K562 (cell line): ENCODE measurements at regions not wholly inside any gene's neighbourhood (a gene's known extent, or its start where the extent isn't known, plus 50 kb on each side); places are given as distances from the start of the nearest gene placed in this dataset.
A peak's percentile ranks its signal among the peaks of the same experiment; 100 is the strongest.

Experiments
- ATAC-seq: fragments of 200-7000 bp; cut with Tn5 transposase; 3 replicates; pipeline ENCODE4 v1.9.1; 2020; ENCODE audit warnings: moderate library complexity
- BruUV-seq: library from RNA; stranded (reverse); fragments of 400-500 nt; replicated peaks from 2 replicates; lab custom pipeline; 2021; lab: Mats Ljungman, UMichigan
- CTCF ChIA-PET: fragments of 300-600 bp; formaldehyde crosslinking; extraction: SDS; loops from one replicate; lab custom pipeline; 2021; ENCODE audit warnings: low intra/inter-chr PET ratio; lab: Yijun Ruan, JAX
- POLR2A ChIA-PET: fragments of 300-600, 350-650 bp; sonication (Branson Sonifier 250); formaldehyde crosslinking; extraction: SDS; loops from one replicate; lab custom pipeline; 2021; ENCODE audit warnings: antibody characterized with exemption, inconsistent platforms; lab: Yijun Ruan, JAX
- DNase-seq, 4 experiments: peaks; one replicate each; pipeline versions ENCODE4 v3.0.0 to v3.0.0-alpha.2; 2011 to 2018; ENCODE audit warnings: low spot score in 3 of 4, mixed read lengths in 3 of 4; ENCODE audit errors: extremely low read depth in 1 of 4
- FAIRE-seq: peaks from 2 replicates; lab custom pipeline; 2011; peaks lifted over from hg19 to GRCh38; lab: Jason Lieb, UNC
- H2AFZ ChIP-seq: 2 replicates; pipeline ENCODE4 v1.6.0; 2011; ENCODE audit warnings: low read depth, low read length, control low read depth, inconsistent platforms
- H3K27ac ChIP-seq: fragments of 200-600 bp; 3 replicates; pipeline ENCODE4 v1.8.0; 2011; ENCODE audit warnings: low read depth, mild to moderate bottlenecking, control low read depth, inconsistent platforms, low read length, moderate library complexity, mixed read lengths; ENCODE audit errors: extremely low read depth
- H3K27me3 ChIP-seq, 2 experiments: fragments of 300-600 bp in 1 of 2; 2 replicates in 1 of 2; 3 replicates in 1 of 2; pipeline versions ENCODE4 v1.6.0 to v1.8.0; 2011; ENCODE audit warnings: inconsistent platforms in 2 of 2, low read length in 2 of 2, mild to moderate bottlenecking in 1 of 2, mixed read lengths in 1 of 2, moderate library complexity in 1 of 2; ENCODE audit not compliant: control insufficient read depth in 2 of 2, insufficient read depth in 2 of 2
- H3K36me3 ChIP-seq: fragments of 300-600 bp; 3 replicates; pipeline ENCODE4 v1.8.0; 2011; ENCODE audit warnings: mild to moderate bottlenecking, low read length, inconsistent platforms; ENCODE audit not compliant: control insufficient read depth, insufficient read depth
- H3K4me1 ChIP-seq, 2 experiments: fragments of 200-600 bp in 1 of 2; replicated peaks in 1 of 2; 2 replicates in 1 of 2; 3 replicates in 1 of 2; pipeline versions ENCODE4 v1.5.1 to v1.8.0; 2011; ENCODE audit warnings: inconsistent platforms in 2 of 2, low read length in 2 of 2, mild to moderate bottlenecking in 1 of 2, mixed read lengths in 1 of 2, moderate library complexity in 1 of 2; ENCODE audit not compliant: control insufficient read depth in 2 of 2, insufficient read depth in 2 of 2
- H3K4me2 ChIP-seq: 2 replicates; pipeline ENCODE4 v1.6.1; 2011; ENCODE audit warnings: low read length, control low read depth, inconsistent platforms, mixed read lengths; ENCODE audit not compliant: insufficient read depth
- H3K4me3 ChIP-seq: fragments of 200-600 bp; sonication (generic), shearing (Covaris generic); 2 replicates; pipeline ENCODE4 v1.5.1; 2016; ENCODE audit warnings: control low read depth, inconsistent platforms
- H3K79me2 ChIP-seq: fragments of 200-600 bp; 3 replicates; pipeline ENCODE4 v1.8.0; 2011; ENCODE audit warnings: low read length, inconsistent platforms; ENCODE audit not compliant: control insufficient read depth, insufficient read depth
- H3K9ac ChIP-seq, 2 experiments: 2 replicates each; pipeline versions ENCODE4 v1.6.0 to v1.6.1; 2011; ENCODE audit warnings: low read depth in 2 of 2, low read length in 2 of 2, control low read depth in 1 of 2, inconsistent platforms in 1 of 2, mild to moderate bottlenecking in 1 of 2, mixed read lengths in 1 of 2; ENCODE audit not compliant: insufficient read depth in 1 of 2
- H3K9me1 ChIP-seq: one replicate; pipeline ENCODE4 v1.6.0; 2011; ENCODE audit warnings: inconsistent platforms, mild to moderate bottlenecking, low read length, moderate library complexity; ENCODE audit not compliant: control insufficient read depth, insufficient read depth
- H3K9me3 ChIP-seq: replicated peaks from 2 replicates; pipeline ENCODE4 v1.5.1; 2011; ENCODE audit warnings: low read depth, low read length, inconsistent platforms; ENCODE audit not compliant: control insufficient read depth, insufficient read depth
- H4K20me1 ChIP-seq: replicated peaks from 2 replicates; pipeline ENCODE4 v1.6.1; 2011; ENCODE audit warnings: low read length, inconsistent platforms, mixed read lengths; ENCODE audit not compliant: control insufficient read depth, insufficient read depth
- CBFB ChIP-seq: sonication (generic); formaldehyde crosslinking; IDR thresholded peaks from 2 replicates; pipeline ENCODE4 v1.4.0; 2020; ENCODE audit warnings: mild to moderate bottlenecking, missing genetic modification reagents
- HDAC3 ChIP-seq: fragments of 450-650 bp; IDR thresholded peaks from 2 replicates; pipeline ENCODE4 v1.6.1; 2018; ENCODE audit warnings: borderline replicate concordance, mild to moderate bottlenecking, moderate library complexity; ENCODE audit not compliant: partially characterized antibody
- MTA3 ChIP-seq: fragments of 450-650 bp; formaldehyde crosslinking; IDR thresholded peaks from 2 replicates; pipeline ENCODE4 v1.6.1; 2017; ENCODE audit warnings: mild to moderate bottlenecking, borderline replicate concordance
- POU5F1 ChIP-seq: fragments of 150-350 bp; IDR thresholded peaks from 2 replicates; pipeline ENCODE4 v1.6.1; 2014; ENCODE audit warnings: borderline replicate concordance, low read length, low read depth, mild to moderate bottlenecking; ENCODE audit not compliant: partially characterized antibody
- RFX5 ChIP-seq: IDR thresholded peaks from 2 replicates; pipeline ENCODE4 v1.6.1; 2011; ENCODE audit warnings: low read depth, mild to moderate bottlenecking, improper control_type of control experiment, low read length
- ZKSCAN1 ChIP-seq: fragments of 150-350 bp; IDR thresholded peaks from 2 replicates; pipeline ENCODE4 v1.6.1; 2016; ENCODE audit warnings: low read depth, low read length
- ZNF507 ChIP-seq: conservative IDR thresholded peaks from 2 replicates; pipeline ENCODE4 v1.6.1; 2017; ENCODE audit warnings: missing genetic modification characterization, missing compliant biosample characterization
- WGBS: fragments of 100-300 bp; shearing (Covaris generic); methylation state at CpG from one replicate; pipeline ENCODE4 v1.1.6; 2016; ENCODE audit warnings: low coverage, mixed read lengths; ENCODE audit not compliant: insufficient coverage; ENCODE audit errors: missing lambda C conversion rate; 5-methylcytosine and 5-hydroxymethylcytosine counted together
- in situ Hi-C: fragments of 300-500 bp; cut with MboI; formaldehyde crosslinking; loops from 4 replicates; pipeline ENCODE4 v1.15.0; 2018; ENCODE audit warnings: inconsistent platforms, mixed read lengths
- intact Hi-C: fragments of 100-400 bp; cut with micrococcal nuclease; formaldehyde crosslinking; loops from 2 replicates; pipeline ENCODE4 v1.14.2; 2022
- TF ChIP-seq, protein P1 (sequence below): fragments of 450-650 bp; IDR thresholded peaks from 2 replicates; pipeline ENCODE4 v1.6.1; 2016; ENCODE audit warnings: mild to moderate bottlenecking, moderate library complexity
- TF ChIP-seq, protein P2 (sequence below): fragments of 250-450 bp; sonication (Bioruptor Pico); IDR thresholded peaks from 2 replicates; pipeline ENCODE4 v1.4.0; 2020; ENCODE audit warnings: mild to moderate bottlenecking, moderate library complexity, borderline replicate concordance

DNA sequence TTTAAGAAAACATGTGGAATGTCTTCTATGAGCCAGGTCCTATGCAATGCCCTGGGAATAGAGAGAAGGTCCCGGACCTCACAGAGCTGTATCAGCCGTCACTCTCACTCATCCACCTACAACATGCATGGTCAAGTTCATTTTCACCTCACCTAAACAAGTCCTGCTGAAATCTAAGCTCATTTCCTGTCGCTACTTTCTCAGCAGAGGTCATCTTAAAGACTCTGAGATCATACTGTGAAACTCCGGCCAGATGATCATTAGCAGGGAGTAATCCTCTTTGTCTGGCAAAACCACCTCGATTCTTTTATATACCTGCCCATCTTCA is 66.2 kb upstream of the LYRM9 start:
- ChIA-PET CTCF (no interaction called here), POLR2A (interaction anchor here (0.7 kb wide), 2 partner anchors 28 to 411 kb away, joined by 3 to 4 read pairs; no protein-coding TSS in a partner anchor)
- Histone ChIP-seq H2AFZ (peak overlapping the region; percentile 1; the same call in 1 of the 2 replicates), H3K27me3 (no peaks in the 10 kb centered on the region), H3K4me3 (no peak overlapping the region), H3K9me1 (peaks cover 2% of the 10 kb centered on the region), H3K27ac (no peak overlapping the region), H3K4me1 (peaks cover 28 to 32% of the 10 kb centered on the region in 2 experiments), H4K20me1 (no peaks in the 10 kb centered on the region), H3K79me2 (no peaks in the 10 kb centered on the region), H3K9me3 (no peaks in the 10 kb centered on the region), H3K9ac (no peak overlapping the region), H3K36me3 (no peaks in the 10 kb centered on the region), H3K4me2 (no peak overlapping the region)
- no TSS peak for BruUV-seq
- FAIRE-seq (no peak), ATAC-seq (no peak), DNase-seq (no peak)
- 65% methylated on average over 5 of the region's 5 CpGs for WGBS
- intact Hi-C loops: no loop called here
- in situ Hi-C loops: no loop called here
- no peak for TF ChIP-seq RFX5
- TF ChIP-seq POU5F1: no peak
- TF ChIP-seq, protein P1, sequence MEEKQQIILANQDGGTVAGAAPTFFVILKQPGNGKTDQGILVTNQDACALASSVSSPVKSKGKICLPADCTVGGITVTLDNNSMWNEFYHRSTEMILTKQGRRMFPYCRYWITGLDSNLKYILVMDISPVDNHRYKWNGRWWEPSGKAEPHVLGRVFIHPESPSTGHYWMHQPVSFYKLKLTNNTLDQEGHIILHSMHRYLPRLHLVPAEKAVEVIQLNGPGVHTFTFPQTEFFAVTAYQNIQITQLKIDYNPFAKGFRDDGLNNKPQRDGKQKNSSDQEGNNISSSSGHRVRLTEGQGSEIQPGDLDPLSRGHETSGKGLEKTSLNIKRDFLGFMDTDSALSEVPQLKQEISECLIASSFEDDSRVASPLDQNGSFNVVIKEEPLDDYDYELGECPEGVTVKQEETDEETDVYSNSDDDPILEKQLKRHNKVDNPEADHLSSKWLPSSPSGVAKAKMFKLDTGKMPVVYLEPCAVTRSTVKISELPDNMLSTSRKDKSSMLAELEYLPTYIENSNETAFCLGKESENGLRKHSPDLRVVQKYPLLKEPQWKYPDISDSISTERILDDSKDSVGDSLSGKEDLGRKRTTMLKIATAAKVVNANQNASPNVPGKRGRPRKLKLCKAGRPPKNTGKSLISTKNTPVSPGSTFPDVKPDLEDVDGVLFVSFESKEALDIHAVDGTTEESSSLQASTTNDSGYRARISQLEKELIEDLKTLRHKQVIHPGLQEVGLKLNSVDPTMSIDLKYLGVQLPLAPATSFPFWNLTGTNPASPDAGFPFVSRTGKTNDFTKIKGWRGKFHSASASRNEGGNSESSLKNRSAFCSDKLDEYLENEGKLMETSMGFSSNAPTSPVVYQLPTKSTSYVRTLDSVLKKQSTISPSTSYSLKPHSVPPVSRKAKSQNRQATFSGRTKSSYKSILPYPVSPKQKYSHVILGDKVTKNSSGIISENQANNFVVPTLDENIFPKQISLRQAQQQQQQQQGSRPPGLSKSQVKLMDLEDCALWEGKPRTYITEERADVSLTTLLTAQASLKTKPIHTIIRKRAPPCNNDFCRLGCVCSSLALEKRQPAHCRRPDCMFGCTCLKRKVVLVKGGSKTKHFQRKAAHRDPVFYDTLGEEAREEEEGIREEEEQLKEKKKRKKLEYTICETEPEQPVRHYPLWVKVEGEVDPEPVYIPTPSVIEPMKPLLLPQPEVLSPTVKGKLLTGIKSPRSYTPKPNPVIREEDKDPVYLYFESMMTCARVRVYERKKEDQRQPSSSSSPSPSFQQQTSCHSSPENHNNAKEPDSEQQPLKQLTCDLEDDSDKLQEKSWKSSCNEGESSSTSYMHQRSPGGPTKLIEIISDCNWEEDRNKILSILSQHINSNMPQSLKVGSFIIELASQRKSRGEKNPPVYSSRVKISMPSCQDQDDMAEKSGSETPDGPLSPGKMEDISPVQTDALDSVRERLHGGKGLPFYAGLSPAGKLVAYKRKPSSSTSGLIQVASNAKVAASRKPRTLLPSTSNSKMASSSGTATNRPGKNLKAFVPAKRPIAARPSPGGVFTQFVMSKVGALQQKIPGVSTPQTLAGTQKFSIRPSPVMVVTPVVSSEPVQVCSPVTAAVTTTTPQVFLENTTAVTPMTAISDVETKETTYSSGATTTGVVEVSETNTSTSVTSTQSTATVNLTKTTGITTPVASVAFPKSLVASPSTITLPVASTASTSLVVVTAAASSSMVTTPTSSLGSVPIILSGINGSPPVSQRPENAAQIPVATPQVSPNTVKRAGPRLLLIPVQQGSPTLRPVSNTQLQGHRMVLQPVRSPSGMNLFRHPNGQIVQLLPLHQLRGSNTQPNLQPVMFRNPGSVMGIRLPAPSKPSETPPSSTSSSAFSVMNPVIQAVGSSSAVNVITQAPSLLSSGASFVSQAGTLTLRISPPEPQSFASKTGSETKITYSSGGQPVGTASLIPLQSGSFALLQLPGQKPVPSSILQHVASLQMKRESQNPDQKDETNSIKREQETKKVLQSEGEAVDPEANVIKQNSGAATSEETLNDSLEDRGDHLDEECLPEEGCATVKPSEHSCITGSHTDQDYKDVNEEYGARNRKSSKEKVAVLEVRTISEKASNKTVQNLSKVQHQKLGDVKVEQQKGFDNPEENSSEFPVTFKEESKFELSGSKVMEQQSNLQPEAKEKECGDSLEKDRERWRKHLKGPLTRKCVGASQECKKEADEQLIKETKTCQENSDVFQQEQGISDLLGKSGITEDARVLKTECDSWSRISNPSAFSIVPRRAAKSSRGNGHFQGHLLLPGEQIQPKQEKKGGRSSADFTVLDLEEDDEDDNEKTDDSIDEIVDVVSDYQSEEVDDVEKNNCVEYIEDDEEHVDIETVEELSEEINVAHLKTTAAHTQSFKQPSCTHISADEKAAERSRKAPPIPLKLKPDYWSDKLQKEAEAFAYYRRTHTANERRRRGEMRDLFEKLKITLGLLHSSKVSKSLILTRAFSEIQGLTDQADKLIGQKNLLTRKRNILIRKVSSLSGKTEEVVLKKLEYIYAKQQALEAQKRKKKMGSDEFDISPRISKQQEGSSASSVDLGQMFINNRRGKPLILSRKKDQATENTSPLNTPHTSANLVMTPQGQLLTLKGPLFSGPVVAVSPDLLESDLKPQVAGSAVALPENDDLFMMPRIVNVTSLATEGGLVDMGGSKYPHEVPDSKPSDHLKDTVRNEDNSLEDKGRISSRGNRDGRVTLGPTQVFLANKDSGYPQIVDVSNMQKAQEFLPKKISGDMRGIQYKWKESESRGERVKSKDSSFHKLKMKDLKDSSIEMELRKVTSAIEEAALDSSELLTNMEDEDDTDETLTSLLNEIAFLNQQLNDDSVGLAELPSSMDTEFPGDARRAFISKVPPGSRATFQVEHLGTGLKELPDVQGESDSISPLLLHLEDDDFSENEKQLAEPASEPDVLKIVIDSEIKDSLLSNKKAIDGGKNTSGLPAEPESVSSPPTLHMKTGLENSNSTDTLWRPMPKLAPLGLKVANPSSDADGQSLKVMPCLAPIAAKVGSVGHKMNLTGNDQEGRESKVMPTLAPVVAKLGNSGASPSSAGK: no peak
- TF ChIP-seq, protein P2, sequence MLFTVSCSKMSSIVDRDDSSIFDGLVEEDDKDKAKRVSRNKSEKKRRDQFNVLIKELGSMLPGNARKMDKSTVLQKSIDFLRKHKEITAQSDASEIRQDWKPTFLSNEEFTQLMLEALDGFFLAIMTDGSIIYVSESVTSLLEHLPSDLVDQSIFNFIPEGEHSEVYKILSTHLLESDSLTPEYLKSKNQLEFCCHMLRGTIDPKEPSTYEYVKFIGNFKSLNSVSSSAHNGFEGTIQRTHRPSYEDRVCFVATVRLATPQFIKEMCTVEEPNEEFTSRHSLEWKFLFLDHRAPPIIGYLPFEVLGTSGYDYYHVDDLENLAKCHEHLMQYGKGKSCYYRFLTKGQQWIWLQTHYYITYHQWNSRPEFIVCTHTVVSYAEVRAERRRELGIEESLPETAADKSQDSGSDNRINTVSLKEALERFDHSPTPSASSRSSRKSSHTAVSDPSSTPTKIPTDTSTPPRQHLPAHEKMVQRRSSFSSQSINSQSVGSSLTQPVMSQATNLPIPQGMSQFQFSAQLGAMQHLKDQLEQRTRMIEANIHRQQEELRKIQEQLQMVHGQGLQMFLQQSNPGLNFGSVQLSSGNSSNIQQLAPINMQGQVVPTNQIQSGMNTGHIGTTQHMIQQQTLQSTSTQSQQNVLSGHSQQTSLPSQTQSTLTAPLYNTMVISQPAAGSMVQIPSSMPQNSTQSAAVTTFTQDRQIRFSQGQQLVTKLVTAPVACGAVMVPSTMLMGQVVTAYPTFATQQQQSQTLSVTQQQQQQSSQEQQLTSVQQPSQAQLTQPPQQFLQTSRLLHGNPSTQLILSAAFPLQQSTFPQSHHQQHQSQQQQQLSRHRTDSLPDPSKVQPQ (CRISPR knock-in tag): no peak
- TF ChIP-seq HDAC3: no peak
- TF ChIP-seq MTA3: no peak
- TF ChIP-seq ZNF507 (tag): no peak
- no peak for TF ChIP-seq CBFB (CRISPR knock-in tag)
- TF ChIP-seq ZKSCAN1: no peak
